GM21447 (cell line): ENCODE measurements at regions not wholly inside any gene's neighbourhood (a gene's known extent, or its start where the extent isn't known, plus 50 kb on each side); places are given as distances from the start of the nearest gene placed in this dataset.
A peak's percentile ranks its signal among the peaks of the same experiment; 100 is the strongest.

ENCODE experiments used
- ATAC-seq: cut with Tn5 transposase; IDR thresholded peaks from one replicate; pipeline ENCODE4 v1.9.1; 2021; ENCODE audit not compliant: unreplicated experiment

DNA sequence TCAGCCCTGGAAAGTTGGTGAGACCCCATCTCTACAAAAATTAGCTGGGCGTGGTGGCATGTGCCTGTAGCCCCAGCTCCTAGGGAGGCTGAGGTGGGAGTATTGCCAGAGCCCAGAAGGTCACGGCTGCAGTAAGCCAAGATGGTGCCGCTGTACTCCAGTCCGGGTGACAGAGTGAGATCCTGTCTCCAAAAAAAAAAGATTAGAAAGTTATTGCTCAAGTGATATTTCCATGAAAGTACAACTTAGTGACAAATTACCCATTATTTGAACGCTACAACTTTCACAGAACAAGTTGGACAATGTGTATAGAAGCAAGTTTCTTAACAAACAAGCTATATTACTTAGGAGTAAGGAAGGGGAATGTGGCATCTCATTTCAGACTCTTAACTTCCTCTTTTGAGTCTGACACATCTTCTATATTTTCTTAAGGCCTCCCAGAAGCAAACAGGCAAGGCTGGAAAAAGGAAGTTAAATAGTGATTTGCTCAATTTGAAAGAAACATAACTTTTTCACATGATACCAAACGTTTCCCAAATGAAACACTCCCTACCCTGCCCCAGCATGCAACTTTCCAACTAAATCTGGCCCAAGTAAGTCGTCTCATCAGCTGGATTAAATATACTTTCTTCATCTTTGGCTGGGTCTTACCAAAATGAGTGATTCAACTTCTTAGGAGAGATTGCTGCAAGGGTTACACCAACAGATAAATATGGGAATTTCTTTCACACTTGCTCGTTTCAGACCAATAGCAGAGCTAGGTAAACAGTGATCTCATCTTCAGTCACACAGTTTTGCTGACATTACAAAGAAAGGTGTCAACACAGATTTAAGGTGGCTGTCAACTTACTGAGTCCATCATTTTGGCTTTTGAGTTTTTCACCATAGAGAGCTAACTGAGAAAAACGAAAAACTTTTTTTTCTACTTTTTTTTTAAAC, 66.3 kb upstream of the KLF6 start:
- ATAC-seq: peak; percentile 38

GRCh38 chr10:3848775-3849635, 64.0 kb upstream of the KLF6 start:
- no peak for ATAC-seq

DNA sequence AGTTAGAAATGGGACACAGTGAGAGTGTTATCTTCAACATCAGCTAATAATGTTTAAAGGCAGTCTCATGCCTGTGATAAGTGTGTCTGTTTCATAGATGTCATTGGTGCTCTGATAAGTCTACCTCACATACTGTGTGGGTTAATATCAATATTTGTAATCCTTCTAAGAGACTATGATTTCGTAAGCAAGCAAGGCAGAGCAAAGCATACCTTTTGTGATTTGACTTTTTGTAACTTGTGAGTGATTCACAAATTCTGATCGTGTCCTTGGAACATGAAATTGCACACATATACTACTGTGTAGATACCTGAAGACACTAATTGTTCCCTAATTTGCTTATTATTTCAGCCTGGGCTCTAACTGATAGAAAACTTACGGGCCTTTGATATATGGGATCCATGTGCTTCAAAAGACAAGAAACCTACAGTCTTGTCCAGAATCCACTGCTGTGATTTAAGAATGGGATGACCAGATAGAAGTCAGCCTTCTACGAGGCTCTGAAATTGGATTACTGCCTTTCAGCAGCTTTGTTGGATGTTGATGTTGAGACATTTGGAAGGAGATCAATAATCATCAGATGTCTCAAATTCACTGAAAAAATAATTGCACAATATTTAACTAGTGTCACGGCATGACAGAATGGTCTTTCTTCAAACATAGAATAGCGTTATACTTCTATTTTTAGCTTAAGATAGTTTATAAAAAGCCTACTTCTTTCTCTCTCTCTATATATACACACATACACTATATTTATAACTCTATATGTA, 63.2 kb upstream of the KLF6 start:
- no peak for ATAC-seq

DNA sequence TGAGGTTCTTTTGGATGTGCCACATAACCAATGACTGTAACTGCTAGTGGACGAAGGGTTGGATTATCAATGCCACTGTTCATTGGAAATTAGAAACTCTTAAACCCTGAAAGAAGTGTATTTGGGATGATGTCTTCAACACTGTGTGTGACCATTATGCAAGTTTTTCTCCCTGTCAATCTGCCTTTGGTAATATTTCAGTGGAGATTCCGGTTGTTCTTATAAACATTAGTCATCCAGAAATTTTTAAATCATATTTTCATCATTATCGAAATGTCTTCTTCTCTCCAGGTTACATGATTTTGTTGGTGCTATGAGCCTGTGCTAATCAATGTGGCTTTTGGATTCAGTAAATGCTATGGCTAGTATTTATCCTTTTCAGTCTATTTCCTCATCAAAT, 61.7 kb upstream of the KLF6 start:
- ATAC-seq: no peak

- ATAC-seq: no peak
Observed at GRCh38 chr10:3844491-3845025, 59.5 kb upstream of the KLF6 start.

DNA sequence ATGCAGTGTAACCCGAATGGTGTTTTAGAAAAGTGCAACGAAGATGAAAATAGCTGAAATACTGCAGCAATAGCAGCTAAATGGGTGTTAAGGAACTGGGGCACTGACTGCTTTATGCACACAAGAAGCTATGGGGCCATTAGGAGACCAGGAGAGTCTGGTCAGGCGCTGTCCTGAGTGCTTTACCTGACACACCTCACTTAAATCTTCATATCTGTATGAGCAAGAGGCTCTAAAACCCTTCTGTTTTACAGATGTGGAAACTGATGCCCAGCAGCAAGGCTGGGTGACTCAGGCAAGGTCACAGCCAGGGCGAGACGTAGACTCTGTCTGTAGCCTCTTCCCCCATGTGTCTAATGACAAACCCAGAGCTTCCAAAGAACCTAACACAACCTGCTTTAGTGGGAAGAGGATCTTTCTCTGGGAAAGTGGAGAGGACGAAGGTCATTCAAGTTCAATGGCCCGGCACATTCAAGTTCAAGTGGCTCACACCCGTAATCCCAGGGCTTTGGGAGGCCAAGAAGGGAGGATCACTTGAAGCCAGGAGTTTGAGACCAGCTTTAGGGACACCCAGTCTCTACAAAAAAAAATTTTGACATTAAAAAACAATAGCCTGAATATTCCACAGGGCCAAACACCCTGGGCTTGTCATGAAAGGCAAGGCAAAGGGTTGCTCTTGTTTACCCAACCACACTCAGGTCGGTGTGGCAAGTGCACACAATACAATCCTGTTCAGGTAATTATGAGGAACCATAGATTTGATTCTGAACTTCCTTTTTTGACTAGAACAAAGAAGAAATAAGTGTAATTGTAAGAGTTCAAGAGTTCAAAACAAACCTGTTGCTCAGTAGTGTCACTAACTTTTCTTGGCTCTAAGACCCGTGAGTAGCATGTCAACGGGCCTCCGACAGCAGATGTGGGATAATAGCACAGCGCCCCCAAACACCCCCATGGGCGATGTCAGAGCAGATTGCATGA, 53.7 kb upstream of the KLF6 start:
- ATAC-seq: no peak

DNA sequence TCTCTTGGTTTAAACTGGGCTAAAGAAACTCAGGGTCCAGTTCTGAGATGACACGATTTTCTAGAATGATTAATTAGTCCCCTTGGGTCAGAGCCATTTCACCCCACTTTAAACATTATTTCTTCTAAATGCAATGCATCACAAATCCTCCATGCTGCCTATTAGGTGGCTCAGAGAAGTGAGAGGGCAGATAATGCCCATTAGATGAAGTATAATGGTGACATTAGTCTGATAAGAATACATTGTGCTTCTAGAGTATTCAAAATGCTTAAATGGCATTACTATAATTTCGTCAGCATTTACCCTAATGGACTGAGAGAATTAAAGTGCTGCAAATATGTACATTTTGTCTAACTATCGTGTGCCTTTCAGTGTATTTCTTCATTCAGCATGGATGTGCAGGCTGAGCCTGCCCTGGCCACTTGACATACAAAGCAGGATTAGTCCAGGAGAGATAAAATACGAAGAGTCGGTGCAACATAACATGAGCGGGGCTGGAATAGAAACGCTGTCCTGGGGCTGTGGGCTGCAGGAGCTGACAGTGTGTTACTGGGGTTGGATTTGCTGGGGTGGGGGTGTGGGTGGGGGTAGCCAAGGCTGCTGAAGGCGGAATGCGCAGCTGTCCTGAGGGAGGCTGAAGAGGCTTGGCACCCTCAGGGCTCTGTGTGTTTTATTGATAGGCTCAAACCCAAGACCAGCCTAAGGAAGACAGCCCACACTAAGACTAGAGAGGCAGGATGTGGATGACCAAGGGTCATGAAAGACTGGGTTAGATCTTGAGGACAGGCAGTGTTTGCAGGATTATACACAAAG, 52.8 kb upstream of the KLF6 start:
- no peak for ATAC-seq

DNA sequence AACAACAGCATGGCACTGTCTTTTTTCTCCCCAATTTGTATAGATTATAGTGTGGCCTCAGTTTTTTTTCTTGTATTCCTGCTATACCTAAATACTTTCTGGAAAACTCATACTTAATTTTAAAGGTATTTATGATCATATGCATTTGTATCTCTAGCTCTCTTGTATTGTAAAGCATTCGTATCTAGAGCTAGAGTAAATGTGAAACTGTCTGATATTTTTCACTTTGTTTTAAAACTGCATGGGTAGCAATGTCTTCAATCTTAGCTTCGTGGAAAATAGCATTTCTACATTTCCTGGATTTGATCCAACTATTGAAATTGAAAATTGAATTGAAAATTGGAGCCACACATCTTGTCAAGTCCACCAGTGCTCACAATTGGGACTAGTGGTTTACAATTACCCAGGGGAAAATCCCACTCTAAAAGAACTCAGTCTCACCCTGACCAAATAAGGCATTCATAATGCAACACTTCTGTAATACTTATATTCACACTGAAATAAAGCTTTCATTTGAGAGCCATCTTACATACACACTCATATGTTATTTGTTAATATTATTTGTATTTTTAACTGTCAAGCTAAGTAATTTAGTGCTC, 51.3 kb upstream of the KLF6 start:
- ATAC-seq: peak; percentile 70

- no peak for ATAC-seq
Observed at GRCh38 chr10:3835770-3836169, 50.8 kb upstream of the KLF6 start.

GRCh38 chr10:3834947-3835346, 49.9 kb upstream of the KLF6 start:
- ATAC-seq: no peak
